Loucy (cell line): ENCODE measurements at regions not wholly inside any gene's neighbourhood (a gene's known extent, or its start where the extent isn't known, plus 50 kb on each side); places are given as distances from the start of the nearest gene placed in this dataset.

ENCODE experiments used
- H2AFZ ChIP-seq: fragments of 200-600 bp; sonication (generic); 2 replicates; pipeline ENCODE4 v1.6.0; 2016; ENCODE audit warnings: antibody characterized with exemption, mild to moderate bottlenecking, low read length, moderate library complexity
- H3F3A ChIP-seq: fragments of 200-600 bp; 2 replicates; pipeline ENCODE4 v1.6.0; 2016; ENCODE audit warnings: antibody characterized with exemption, low read depth, mild to moderate bottlenecking
- H3K27me3 ChIP-seq: fragments of 200-600 bp; sonication (generic); 2 replicates; pipeline ENCODE4 v1.6.1; 2014; ENCODE audit warnings: low read length, mild to moderate bottlenecking; ENCODE audit not compliant: insufficient read depth, poor library complexity, severe bottlenecking
- H3K36me3 ChIP-seq: fragments of 200-600 bp; sonication (generic); 2 replicates; pipeline ENCODE4 v1.6.1; 2016; ENCODE audit warnings: low read length; ENCODE audit not compliant: insufficient read depth
- H3K4me1 ChIP-seq: fragments of 200-600 bp; sonication (generic); 2 replicates; pipeline ENCODE4 v1.5.1; 2014; ENCODE audit warnings: low read length, mild to moderate bottlenecking; ENCODE audit not compliant: insufficient read depth, poor library complexity, severe bottlenecking
- H3K4me2 ChIP-seq: fragments of 200-600 bp; sonication (generic); 2 replicates; pipeline ENCODE4 v1.6.0; 2014; ENCODE audit warnings: antibody characterized with exemption, low read length, low read depth, mild to moderate bottlenecking; ENCODE audit not compliant: poor library complexity, severe bottlenecking
- H3K4me3 ChIP-seq: fragments of 200-600 bp; sonication (generic); 2 replicates; pipeline ENCODE4 v1.5.1; 2014; ENCODE audit warnings: low read length, mild to moderate bottlenecking, mixed read lengths; ENCODE audit not compliant: poor library complexity, severe bottlenecking
- H3K79me2 ChIP-seq: fragments of 200-600 bp; sonication (generic); 2 replicates; pipeline ENCODE4 v1.6.1; 2014; ENCODE audit warnings: low read length; ENCODE audit not compliant: insufficient read depth
- H3K9ac ChIP-seq: fragments of 200-600 bp; sonication (generic); 2 replicates; pipeline ENCODE4 v1.6.0; 2014; ENCODE audit warnings: mild to moderate bottlenecking, low read depth, low read length, moderate library complexity; ENCODE audit not compliant: poor library complexity, severe bottlenecking
- H3K9me2 ChIP-seq: fragments of 200-600 bp; sonication (generic); replicated peaks from 2 replicates; pipeline ENCODE4 v1.6.1; 2016; ENCODE audit warnings: low read depth, low read length, mixed read lengths
- H3K9me3 ChIP-seq: fragments of 200-600 bp; sonication (generic); 2 replicates; pipeline ENCODE4 v1.6.1; 2014; ENCODE audit warnings: mild to moderate bottlenecking, antibody characterized with exemption, low read length, low read depth; ENCODE audit not compliant: insufficient read depth
- H4K20me1 ChIP-seq: fragments of 200-600 bp; sonication (generic); 2 replicates; pipeline ENCODE4 v1.6.0; 2014; ENCODE audit warnings: antibody characterized with exemption, low read length, mild to moderate bottlenecking; ENCODE audit not compliant: insufficient read depth, poor library complexity, severe bottlenecking
- CTCF ChIP-seq: fragments of 200-600 bp; sonication (generic); conservative IDR thresholded peaks from 2 replicates; pipeline ENCODE4 v1.5.1; 2014; ENCODE audit warnings: mild to moderate bottlenecking, antibody characterized with exemption, low read length
- EZH2phosphoT487 ChIP-seq: fragments of 200-600 bp; IDR thresholded peaks from 2 replicates; pipeline ENCODE4 v1.6.1; 2018; ENCODE audit warnings: antibody characterized with exemption, mild to moderate bottlenecking, moderate library complexity, borderline replicate concordance

DNA sequence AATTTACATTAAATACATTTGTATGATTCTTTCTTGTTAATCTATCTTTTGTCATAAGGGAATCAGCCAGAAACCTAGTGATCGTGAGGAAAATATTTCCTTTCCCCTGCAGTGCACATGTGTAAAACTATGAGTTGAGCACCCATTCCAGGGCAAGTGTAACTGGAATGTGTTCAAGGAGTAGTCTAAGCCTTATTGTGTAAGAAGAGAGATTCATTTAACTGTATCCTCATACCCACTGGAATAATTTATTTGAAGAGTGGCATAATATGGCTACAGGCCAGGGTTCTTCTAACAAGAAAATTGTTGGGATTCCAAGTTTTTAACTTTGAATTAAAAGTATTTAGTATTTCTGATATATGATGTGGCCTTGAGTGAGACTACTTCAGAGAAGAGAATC is 1692.7 kb downstream of the EFNA5 start:
- no peak for TF ChIP-seq CTCF
- TF ChIP-seq EZH2phosphoT487 = no peak
- Histone ChIP-seq H3K4me1 (no peaks in the 10 kb centered on the region), H3K79me2 (no peaks in the 10 kb centered on the region), H3K9me2 (no peaks in the 10 kb centered on the region), H3K4me3 (no peak overlapping the region), H2AFZ (no peak overlapping the region), H3K9me3 (no peaks in the 10 kb centered on the region), H3K9ac (no peak overlapping the region), H3K36me3 (no peaks in the 10 kb centered on the region), H4K20me1 (no peaks in the 10 kb centered on the region), H3K4me2 (no peak overlapping the region), H3F3A (no peaks in the 10 kb centered on the region), H3K27me3 (no peaks in the 10 kb centered on the region)

DNA sequence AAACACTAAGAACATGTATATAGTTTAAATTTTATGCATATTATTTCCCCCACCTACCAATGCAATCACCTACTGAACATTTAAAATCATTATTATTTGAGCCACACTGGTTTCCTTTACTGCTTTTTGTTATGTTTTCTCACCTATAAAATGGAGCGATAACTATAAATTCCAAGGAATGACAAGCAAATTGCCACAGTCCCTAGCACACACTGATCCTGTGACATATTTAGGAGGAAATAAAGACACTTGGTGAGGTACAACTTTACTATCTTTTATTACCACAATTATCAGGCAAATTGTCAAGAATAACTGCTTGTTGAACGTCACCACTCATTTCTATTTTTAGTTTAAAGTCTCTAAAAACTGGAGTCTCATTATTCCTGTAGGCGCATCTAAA is 1693.6 kb downstream of the EFNA5 start:
- Histone ChIP-seq H3K4me3 (no peak overlapping the region), H2AFZ (no peak overlapping the region), H3K9ac (no peak overlapping the region), H3K9me2 (no peaks in the 10 kb centered on the region), H3K9me3 (no peaks in the 10 kb centered on the region), H3K36me3 (no peaks in the 10 kb centered on the region), H3K79me2 (no peaks in the 10 kb centered on the region), H3K4me1 (no peaks in the 10 kb centered on the region), H3K27me3 (no peaks in the 10 kb centered on the region), H3F3A (no peaks in the 10 kb centered on the region), H4K20me1 (no peaks in the 10 kb centered on the region), H3K4me2 (no peak overlapping the region)
- TF ChIP-seq CTCF (no peak), EZH2phosphoT487 (no peak)

DNA sequence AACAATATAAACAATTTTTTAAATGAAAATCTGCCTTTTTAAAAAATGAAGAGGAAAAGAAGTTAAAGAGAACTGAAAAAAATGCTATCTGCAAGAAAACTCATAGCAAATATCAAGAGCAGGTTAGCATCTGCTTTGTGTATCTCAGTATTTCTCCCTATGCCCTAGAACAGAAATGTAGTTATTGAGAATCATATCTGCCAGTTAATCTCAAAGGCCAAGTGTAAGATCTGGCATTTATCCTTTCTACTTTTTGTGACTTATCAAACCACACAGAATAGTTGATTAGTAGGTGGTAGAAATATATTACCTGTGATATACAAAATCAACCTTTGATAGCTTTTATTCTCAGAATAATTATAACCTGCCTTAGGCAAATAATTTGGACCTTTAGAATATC is 1699.8 kb downstream of the EFNA5 start:
- Histone ChIP-seq H3K9me3 (no peaks in the 10 kb centered on the region), H3K27me3 (no peaks in the 10 kb centered on the region), H3K4me1 (no peaks in the 10 kb centered on the region), H3K9me2 (no peaks in the 10 kb centered on the region), H3K79me2 (no peaks in the 10 kb centered on the region), H3K9ac (no peak overlapping the region), H3F3A (no peaks in the 10 kb centered on the region), H4K20me1 (no peaks in the 10 kb centered on the region), H2AFZ (no peak overlapping the region), H3K4me3 (no peak overlapping the region), H3K4me2 (no peak overlapping the region), H3K36me3 (no peaks in the 10 kb centered on the region)
- no peak for TF ChIP-seq EZH2phosphoT487
- no peak for TF ChIP-seq CTCF
